SK-N-SH treated with all-trans-retinoic acid at 6 μM for 48 hours (cell line): ENCODE measurements at regions not wholly inside any gene's neighbourhood (a gene's known extent, or its start where the extent isn't known, plus 50 kb on each side); places are given as distances from the start of the nearest gene placed in this dataset.

ENCODE experiments used
- ATAC-seq: fragments of 200-7000 bp; cut with Tn5 transposase; 3 replicates; pipeline ENCODE4 v1.9.1; 2020; ENCODE audit warnings: mild to moderate bottlenecking, moderate library complexity
- ARNTL ChIP-seq: fragments of 450-650 bp; formaldehyde crosslinking; IDR thresholded peaks from 2 replicates; pipeline ENCODE4 v1.5.0; 2020; ENCODE audit warnings: low read depth, mild to moderate bottlenecking, moderate library complexity, borderline replicate concordance
- BACH2 ChIP-seq: fragments of 250-450 bp; sonication (Bioruptor Pico); IDR thresholded peaks from 2 replicates; pipeline ENCODE4 v1.9.0; 2021; ENCODE audit warnings: mild to moderate bottlenecking, borderline replicate concordance
- CSDC2 ChIP-seq: fragments of 250-450 bp; sonication (Bioruptor Pico); IDR thresholded peaks from 2 replicates; pipeline ENCODE4 v1.5.0; 2020; ENCODE audit warnings: mild to moderate bottlenecking, moderate library complexity
- ESRRG ChIP-seq: fragments of 250-450 bp; sonication (Bioruptor Pico); IDR thresholded peaks from 2 replicates; pipeline ENCODE4 v1.6.1; 2021; ENCODE audit warnings: mild to moderate bottlenecking
- GLIS3 ChIP-seq: fragments of 250-450 bp; sonication (Bioruptor Pico); IDR thresholded peaks from 2 replicates; pipeline ENCODE4 v1.5.0; 2020; ENCODE audit warnings: mild to moderate bottlenecking, moderate library complexity
- ISL1 ChIP-seq: fragments of 250-450 bp; sonication (Bioruptor Pico); IDR thresholded peaks from 2 replicates; pipeline ENCODE4 v2.1.2; 2022; ENCODE audit warnings: mild to moderate bottlenecking, moderate library complexity
- OSR1 ChIP-seq: fragments of 250-450 bp; sonication (Bioruptor Pico); IDR thresholded peaks from 2 replicates; pipeline ENCODE4 v1.8.0; 2022; ENCODE audit warnings: moderate library complexity, mild to moderate bottlenecking, inconsistent platforms
- POU6F1 ChIP-seq: fragments of 250-450 bp; sonication (Bioruptor Pico); IDR thresholded peaks from 2 replicates; pipeline ENCODE4 v1.8.0; 2021; ENCODE audit warnings: low read depth, mild to moderate bottlenecking, moderate library complexity, borderline replicate concordance
- PPARA ChIP-seq: fragments of 250-450 bp; sonication (Bioruptor Pico); IDR thresholded peaks from 2 replicates; pipeline ENCODE4 v1.5.0; 2020; ENCODE audit warnings: mild to moderate bottlenecking, borderline replicate concordance
- RARB ChIP-seq: fragments of 250-450 bp; sonication (Bioruptor Pico); IDR thresholded peaks from 2 replicates; pipeline ENCODE4 v1.8.0; 2021; ENCODE audit warnings: mild to moderate bottlenecking, moderate library complexity
- SNAI2 ChIP-seq: fragments of 250-450 bp; sonication (Bioruptor Pico); IDR thresholded peaks from 2 replicates; pipeline ENCODE4 v1.5.0; 2020; ENCODE audit warnings: mild to moderate bottlenecking, moderate library complexity
- TCF4 ChIP-seq: fragments of 250-450 bp; sonication (Bioruptor Pico); IDR thresholded peaks from 2 replicates; pipeline ENCODE4 v1.8.0; 2021; ENCODE audit warnings: mild to moderate bottlenecking, moderate library complexity, borderline replicate concordance
- TOX ChIP-seq: fragments of 250-450 bp; sonication (Bioruptor Pico); IDR thresholded peaks from 2 replicates; pipeline ENCODE4 v1.8.0; 2021; ENCODE audit warnings: mild to moderate bottlenecking, moderate library complexity, borderline replicate concordance
- ZC3H10 ChIP-seq: fragments of 250-450 bp; sonication (Bioruptor Pico); IDR thresholded peaks from 2 replicates; pipeline ENCODE4 v1.5.1; 2021; ENCODE audit warnings: mild to moderate bottlenecking, moderate library complexity
- ZFP30 ChIP-seq: fragments of 450-650 bp; formaldehyde crosslinking; IDR thresholded peaks from 2 replicates; pipeline ENCODE4 v1.5.0; 2022; ENCODE audit warnings: mild to moderate bottlenecking, moderate library complexity
- ZNF565 ChIP-seq: fragments of 450-650 bp; formaldehyde crosslinking; conservative IDR thresholded peaks from 2 replicates; pipeline ENCODE4 v1.5.0; 2020; ENCODE audit warnings: low read depth, mild to moderate bottlenecking, moderate library complexity
- ZNF70 ChIP-seq: fragments of 450-650 bp; formaldehyde crosslinking; IDR thresholded peaks from 2 replicates; pipeline ENCODE4 v1.5.0; 2020; ENCODE audit warnings: mild to moderate bottlenecking, moderate library complexity
- ZNF8 ChIP-seq: fragments of 450-650 bp; formaldehyde crosslinking; IDR thresholded peaks from 2 replicates; pipeline ENCODE4 v1.5.0; 2020; ENCODE audit warnings: mild to moderate bottlenecking, moderate library complexity
- TF ChIP-seq, protein P1 (sequence below): fragments of 250-450 bp; sonication (Bioruptor Pico); IDR thresholded peaks from 2 replicates; pipeline ENCODE4 v1.5.0; 2020; ENCODE audit warnings: mild to moderate bottlenecking, moderate library complexity
- TF ChIP-seq, protein P2 (sequence below): fragments of 250-450 bp; sonication (Bioruptor Pico); IDR thresholded peaks from 2 replicates; pipeline ENCODE4 v1.8.0; 2020; ENCODE audit warnings: mild to moderate bottlenecking, moderate library complexity, borderline replicate concordance
- TF ChIP-seq, protein P3 (sequence below): fragments of 250-450 bp; sonication (Bioruptor Pico); IDR thresholded peaks from 2 replicates; pipeline ENCODE4 v1.5.1; 2021; ENCODE audit warnings: mild to moderate bottlenecking, moderate library complexity

GRCh38 chr3:168926426-168926825 is 737.1 kb downstream of the MECOM start:
- no peak for ATAC-seq
- TF ChIP-seq ZNF70 (CRISPR knock-in tag) (no peak), OSR1 (CRISPR knock-in tag) (no peak)

- ATAC-seq: no peak
- TF ChIP-seq ESRRG (CRISPR knock-in tag): no peak
- no peak for TF ChIP-seq PPARA (CRISPR knock-in tag)
- TF ChIP-seq OSR1 (CRISPR knock-in tag): no peak
- TF ChIP-seq ISL1 (CRISPR knock-in tag): no peak
- no peak for TF ChIP-seq TCF4
- TF ChIP-seq RARB (CRISPR knock-in tag): no peak
- TF ChIP-seq GLIS3: no peak
- TF ChIP-seq ZNF565: no peak
- TF ChIP-seq SNAI2 (CRISPR knock-in tag): no peak
- TF ChIP-seq ZNF8 (CRISPR knock-in tag): no peak
- TF ChIP-seq, protein P1, sequence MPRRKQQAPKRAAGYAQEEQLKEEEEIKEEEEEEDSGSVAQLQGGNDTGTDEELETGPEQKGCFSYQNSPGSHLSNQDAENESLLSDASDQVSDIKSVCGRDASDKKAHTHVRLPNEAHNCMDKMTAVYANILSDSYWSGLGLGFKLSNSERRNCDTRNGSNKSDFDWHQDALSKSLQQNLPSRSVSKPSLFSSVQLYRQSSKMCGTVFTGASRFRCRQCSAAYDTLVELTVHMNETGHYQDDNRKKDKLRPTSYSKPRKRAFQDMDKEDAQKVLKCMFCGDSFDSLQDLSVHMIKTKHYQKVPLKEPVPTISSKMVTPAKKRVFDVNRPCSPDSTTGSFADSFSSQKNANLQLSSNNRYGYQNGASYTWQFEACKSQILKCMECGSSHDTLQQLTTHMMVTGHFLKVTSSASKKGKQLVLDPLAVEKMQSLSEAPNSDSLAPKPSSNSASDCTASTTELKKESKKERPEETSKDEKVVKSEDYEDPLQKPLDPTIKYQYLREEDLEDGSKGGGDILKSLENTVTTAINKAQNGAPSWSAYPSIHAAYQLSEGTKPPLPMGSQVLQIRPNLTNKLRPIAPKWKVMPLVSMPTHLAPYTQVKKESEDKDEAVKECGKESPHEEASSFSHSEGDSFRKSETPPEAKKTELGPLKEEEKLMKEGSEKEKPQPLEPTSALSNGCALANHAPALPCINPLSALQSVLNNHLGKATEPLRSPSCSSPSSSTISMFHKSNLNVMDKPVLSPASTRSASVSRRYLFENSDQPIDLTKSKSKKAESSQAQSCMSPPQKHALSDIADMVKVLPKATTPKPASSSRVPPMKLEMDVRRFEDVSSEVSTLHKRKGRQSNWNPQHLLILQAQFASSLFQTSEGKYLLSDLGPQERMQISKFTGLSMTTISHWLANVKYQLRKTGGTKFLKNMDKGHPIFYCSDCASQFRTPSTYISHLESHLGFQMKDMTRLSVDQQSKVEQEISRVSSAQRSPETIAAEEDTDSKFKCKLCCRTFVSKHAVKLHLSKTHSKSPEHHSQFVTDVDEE (CRISPR knock-in tag): no peak
- no peak for TF ChIP-seq POU6F1 (CRISPR knock-in tag)
- TF ChIP-seq, protein P2, sequence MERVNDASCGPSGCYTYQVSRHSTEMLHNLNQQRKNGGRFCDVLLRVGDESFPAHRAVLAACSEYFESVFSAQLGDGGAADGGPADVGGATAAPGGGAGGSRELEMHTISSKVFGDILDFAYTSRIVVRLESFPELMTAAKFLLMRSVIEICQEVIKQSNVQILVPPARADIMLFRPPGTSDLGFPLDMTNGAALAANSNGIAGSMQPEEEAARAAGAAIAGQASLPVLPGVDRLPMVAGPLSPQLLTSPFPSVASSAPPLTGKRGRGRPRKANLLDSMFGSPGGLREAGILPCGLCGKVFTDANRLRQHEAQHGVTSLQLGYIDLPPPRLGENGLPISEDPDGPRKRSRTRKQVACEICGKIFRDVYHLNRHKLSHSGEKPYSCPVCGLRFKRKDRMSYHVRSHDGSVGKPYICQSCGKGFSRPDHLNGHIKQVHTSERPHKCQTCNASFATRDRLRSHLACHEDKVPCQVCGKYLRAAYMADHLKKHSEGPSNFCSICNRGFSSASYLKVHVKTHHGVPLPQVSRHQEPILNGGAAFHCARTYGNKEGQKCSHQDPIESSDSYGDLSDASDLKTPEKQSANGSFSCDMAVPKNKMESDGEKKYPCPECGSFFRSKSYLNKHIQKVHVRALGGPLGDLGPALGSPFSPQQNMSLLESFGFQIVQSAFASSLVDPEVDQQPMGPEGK: no peak
- no peak for TF ChIP-seq ARNTL
- TF ChIP-seq ZFP30 (CRISPR knock-in tag): no peak
- no peak for TF ChIP-seq CSDC2
- TF ChIP-seq, protein P3, sequence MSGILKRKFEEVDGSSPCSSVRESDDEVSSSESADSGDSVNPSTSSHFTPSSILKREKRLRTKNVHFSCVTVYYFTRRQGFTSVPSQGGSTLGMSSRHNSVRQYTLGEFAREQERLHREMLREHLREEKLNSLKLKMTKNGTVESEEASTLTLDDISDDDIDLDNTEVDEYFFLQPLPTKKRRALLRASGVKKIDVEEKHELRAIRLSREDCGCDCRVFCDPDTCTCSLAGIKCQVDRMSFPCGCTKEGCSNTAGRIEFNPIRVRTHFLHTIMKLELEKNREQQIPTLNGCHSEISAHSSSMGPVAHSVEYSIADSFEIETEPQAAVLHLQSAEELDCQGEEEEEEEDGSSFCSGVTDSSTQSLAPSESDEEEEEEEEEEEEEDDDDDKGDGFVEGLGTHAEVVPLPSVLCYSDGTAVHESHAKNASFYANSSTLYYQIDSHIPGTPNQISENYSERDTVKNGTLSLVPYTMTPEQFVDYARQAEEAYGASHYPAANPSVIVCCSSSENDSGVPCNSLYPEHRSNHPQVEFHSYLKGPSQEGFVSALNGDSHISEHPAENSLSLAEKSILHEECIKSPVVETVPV: no peak
- no peak for TF ChIP-seq ZC3H10 (CRISPR knock-in tag)
Observed at GRCh38 chr3:168925568-168925967, 737.9 kb downstream of the MECOM start.

DNA sequence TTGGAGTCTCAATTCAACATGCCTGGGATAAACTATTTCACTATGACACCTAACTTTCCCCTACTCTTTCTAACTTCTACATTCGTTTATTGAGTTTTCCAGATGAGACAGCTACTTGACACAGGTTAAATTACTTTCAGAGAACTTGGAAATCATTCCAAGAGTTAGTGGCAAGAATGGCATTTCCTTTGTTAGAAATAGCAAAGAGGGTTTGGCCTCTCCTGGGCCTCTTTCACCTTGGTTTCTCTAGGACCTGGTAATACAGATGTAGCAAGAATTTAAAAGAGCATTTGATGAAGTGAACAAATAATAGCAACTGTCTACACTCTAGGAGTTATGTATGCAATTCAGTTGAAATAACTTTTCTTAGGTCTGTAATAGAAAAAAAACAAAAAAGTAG is 748.9 kb downstream of the MECOM start:
- TF ChIP-seq ZFP30 (CRISPR knock-in tag): no peak
- TF ChIP-seq GLIS3: no peak
- TF ChIP-seq, all 23 proteins: peak for 0
- no peak for ATAC-seq

DNA sequence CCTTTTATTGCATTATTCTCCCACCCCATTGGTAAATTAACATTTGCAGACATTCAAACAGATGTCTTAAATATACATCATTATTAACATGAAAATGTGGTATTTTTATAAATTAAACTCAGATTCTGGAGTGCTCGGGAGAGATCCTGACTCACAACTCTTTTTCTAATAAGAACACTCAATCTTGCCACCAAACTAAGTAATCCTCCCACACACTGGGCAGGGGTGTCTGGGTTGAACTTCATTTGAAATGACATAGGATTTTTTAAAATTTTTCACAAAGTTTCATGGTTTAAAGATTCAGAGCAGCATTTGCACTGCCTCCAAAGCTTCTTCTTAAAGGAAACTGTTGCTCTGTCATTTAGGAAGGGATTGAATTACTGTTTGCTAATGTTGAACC is 754.3 kb downstream of the MECOM start:
- ATAC-seq: no peak
- TF ChIP-seq POU6F1 (CRISPR knock-in tag): no peak
- no peak for TF ChIP-seq ZNF8 (CRISPR knock-in tag)
- no peak for TF ChIP-seq SNAI2 (CRISPR knock-in tag)
- TF ChIP-seq OSR1 (CRISPR knock-in tag): no peak
- TF ChIP-seq ARNTL: no peak
- TF ChIP-seq BACH2 (CRISPR knock-in tag): no peak
- TF ChIP-seq, protein P3: no peak
- no peak for TF ChIP-seq ZNF565
- no peak for TF ChIP-seq RARB (CRISPR knock-in tag)
- TF ChIP-seq ESRRG (CRISPR knock-in tag): no peak
- no peak for TF ChIP-seq TOX (CRISPR knock-in tag)
- TF ChIP-seq, protein P2: no peak
